Caco-2 (cell line): ENCODE measurements at regions not wholly inside any gene's neighbourhood (a gene's known extent, or its start where the extent isn't known, plus 50 kb on each side); places are given as distances from the start of the nearest gene placed in this dataset.

Source experiments
- BruUV-seq: library from RNA; stranded (reverse); fragments of 400-500 nt; replicated peaks from 2 replicates; lab custom pipeline; 2021; lab: Mats Ljungman, UMichigan
- CTCF ChIA-PET: fragments of 300-600 bp; sonication (Branson Sonifier 250); formaldehyde crosslinking; loops from one replicate; lab custom pipeline; 2022; ENCODE audit warnings: antibody characterized with exemption; lab: Charles Lee
- POLR2A ChIA-PET: fragments of 300-600 bp; sonication (Branson Sonifier 250); formaldehyde crosslinking; loops from one replicate; lab custom pipeline; 2022; ENCODE audit warnings: antibody characterized with exemption; lab: Charles Lee
- DNase-seq, 2 experiments: peaks; one replicate each; pipeline versions ENCODE4 v3.0.0 to v3.0.0-alpha.2; 2020 to 2022
- H3K27me3 ChIP-seq: replicated peaks from 2 replicates; pipeline ENCODE4 v1.6.0; 2011; ENCODE audit warnings: low read length; ENCODE audit not compliant: control insufficient read depth, insufficient read depth
- H3K36me3 ChIP-seq: 2 replicates; pipeline ENCODE4 v1.5.1; 2011; ENCODE audit warnings: low read length; ENCODE audit not compliant: control insufficient read depth, insufficient read depth
- H3K4me1 ChIP-seq: fragments of 250-450 bp; sonication (Bioruptor Pico); 2 replicates; pipeline ENCODE4 v1.5.1; 2020; ENCODE audit warnings: mild to moderate bottlenecking
- H3K4me3 ChIP-seq: 2 replicates; pipeline ENCODE4 v1.5.1; 2011; ENCODE audit warnings: low read depth, mild to moderate bottlenecking, control low read depth, low read length
- H3K9me3 ChIP-seq: fragments of 250-450 bp; sonication (Bioruptor Pico); 2 replicates; pipeline ENCODE4 v1.5.1; 2020; ENCODE audit warnings: mild to moderate bottlenecking, moderate library complexity
- H3K27ac Mint-ChIP-seq: one replicate; pipeline ENCODE4 v1.8.0; 2022; ENCODE audit warnings: mixed read lengths; ENCODE audit not compliant: unreplicated experiment
- H3K27me3 Mint-ChIP-seq: one replicate; pipeline ENCODE4 v1.8.0; 2022; ENCODE audit warnings: mixed read lengths; ENCODE audit not compliant: insufficient read depth, unreplicated experiment
- H3K36me3 Mint-ChIP-seq: one replicate; pipeline ENCODE4 v1.8.0; 2022; ENCODE audit warnings: mild to moderate bottlenecking, mixed read lengths; ENCODE audit not compliant: insufficient read depth, unreplicated experiment
- H3K4me1 Mint-ChIP-seq: one replicate; pipeline ENCODE4 v1.8.0; 2022; ENCODE audit warnings: low read depth, mixed read lengths; ENCODE audit not compliant: unreplicated experiment
- H3K4me3 Mint-ChIP-seq: one replicate; pipeline ENCODE4 v1.8.0; 2022; ENCODE audit warnings: mild to moderate bottlenecking, moderate library complexity, mixed read lengths; ENCODE audit not compliant: unreplicated experiment
- H3K9me3 Mint-ChIP-seq: one replicate; pipeline ENCODE4 v1.8.0; 2022; ENCODE audit warnings: mixed read lengths; ENCODE audit not compliant: unreplicated experiment
- intact Hi-C: fragments of 100-400 bp; cut with micrococcal nuclease; formaldehyde crosslinking; loops from one replicate; pipeline ENCODE4 v1.10.0; 2022; ENCODE audit not compliant: unreplicated experiment
- TF ChIP-seq, protein P1 (sequence below), 2 experiments: fragments of 200-600 bp in 1 of 2; IDR thresholded peaks; 1 replicate in 1 of 2; 2 replicates in 1 of 2; pipeline versions ENCODE4 v1.5.1 to v1.8.0; 2011 to 2022; ENCODE audit warnings: antibody characterized with exemption in 1 of 2, control low read depth in 1 of 2, inconsistent platforms in 1 of 2, low read depth in 1 of 2, low read length in 1 of 2, mild to moderate bottlenecking in 1 of 2, moderate library complexity in 1 of 2; ENCODE audit not compliant: insufficient read depth in 1 of 2, severe bottlenecking in 1 of 2, unreplicated experiment in 1 of 2

DNA sequence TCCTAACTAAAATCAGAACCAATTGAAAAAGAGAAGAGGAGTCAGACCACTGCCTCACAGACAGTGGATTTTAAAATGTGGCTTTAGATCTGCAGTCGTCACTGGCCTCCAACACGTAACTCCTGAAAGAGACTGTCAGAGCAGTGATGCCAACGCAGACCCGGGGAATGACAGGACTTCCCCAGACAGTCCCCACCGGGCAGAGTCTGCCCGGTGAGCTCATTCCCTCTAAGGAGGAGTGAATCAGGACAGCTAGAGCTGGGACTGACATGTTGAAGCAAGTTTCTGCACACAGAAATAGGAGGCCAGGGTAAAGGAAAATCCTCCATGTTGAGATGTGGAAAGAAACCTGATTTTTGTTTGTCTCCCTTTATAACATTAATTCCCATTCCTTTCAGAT lies 105.0 kb downstream of the TES start:
- Mint-ChIP-seq H3K4me3 (no peak overlapping the region), H3K27ac (no peak overlapping the region), H3K4me1 (peaks cover 7% of the 10 kb centered on the region), H3K9me3 (peaks cover 9% of the 10 kb centered on the region), H3K36me3 (no peaks in the 10 kb centered on the region), H3K27me3 (no peaks in the 10 kb centered on the region)
- CTCF ChIA-PET: no interaction called here
- no TSS peak for BruUV-seq
- POLR2A ChIA-PET: no interaction called here
- Histone ChIP-seq H3K27me3 (no peaks in the 10 kb centered on the region), H3K4me3 (no peak overlapping the region), H3K9me3 (no peaks in the 10 kb centered on the region), H3K36me3 (no peaks in the 10 kb centered on the region), H3K4me1 (no peaks in the 10 kb centered on the region)
- TF ChIP-seq, protein P1, sequence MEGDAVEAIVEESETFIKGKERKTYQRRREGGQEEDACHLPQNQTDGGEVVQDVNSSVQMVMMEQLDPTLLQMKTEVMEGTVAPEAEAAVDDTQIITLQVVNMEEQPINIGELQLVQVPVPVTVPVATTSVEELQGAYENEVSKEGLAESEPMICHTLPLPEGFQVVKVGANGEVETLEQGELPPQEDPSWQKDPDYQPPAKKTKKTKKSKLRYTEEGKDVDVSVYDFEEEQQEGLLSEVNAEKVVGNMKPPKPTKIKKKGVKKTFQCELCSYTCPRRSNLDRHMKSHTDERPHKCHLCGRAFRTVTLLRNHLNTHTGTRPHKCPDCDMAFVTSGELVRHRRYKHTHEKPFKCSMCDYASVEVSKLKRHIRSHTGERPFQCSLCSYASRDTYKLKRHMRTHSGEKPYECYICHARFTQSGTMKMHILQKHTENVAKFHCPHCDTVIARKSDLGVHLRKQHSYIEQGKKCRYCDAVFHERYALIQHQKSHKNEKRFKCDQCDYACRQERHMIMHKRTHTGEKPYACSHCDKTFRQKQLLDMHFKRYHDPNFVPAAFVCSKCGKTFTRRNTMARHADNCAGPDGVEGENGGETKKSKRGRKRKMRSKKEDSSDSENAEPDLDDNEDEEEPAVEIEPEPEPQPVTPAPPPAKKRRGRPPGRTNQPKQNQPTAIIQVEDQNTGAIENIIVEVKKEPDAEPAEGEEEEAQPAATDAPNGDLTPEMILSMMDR (IDR thresholded peaks at IDR 0.05; ENCODE audit: insufficient read depth in 1 of 2, low read depth in 1 of 2, low read length in 1 of 2, severe bottlenecking in 1 of 2, unreplicated experiment in 1 of 2): no peak
- no peak for DNase-seq
- intact Hi-C loops: no loop called here

DNA sequence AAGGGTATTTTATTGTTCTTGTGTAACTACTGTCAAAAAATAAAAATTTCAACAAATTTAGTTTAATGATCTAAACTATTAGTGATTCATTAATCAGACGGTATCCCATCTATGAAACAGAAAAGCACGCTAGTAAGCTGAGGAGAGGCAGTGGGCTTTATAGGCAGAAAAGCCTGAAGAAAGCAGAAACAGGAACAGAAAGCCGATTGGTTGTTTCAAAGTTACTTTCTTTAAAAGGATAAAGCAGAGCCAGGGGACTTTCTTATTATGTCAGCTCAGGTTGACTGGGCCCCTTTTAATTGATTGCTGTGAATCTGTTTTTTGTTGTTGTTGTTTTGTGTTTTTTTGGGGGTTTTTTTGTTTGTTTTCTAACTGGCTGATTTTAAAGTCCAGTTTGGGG lies 105.5 kb downstream of the TES start:
- POLR2A ChIA-PET: no interaction called here
- H3K4me3 Mint-ChIP-seq: no peak overlapping the region

DNA sequence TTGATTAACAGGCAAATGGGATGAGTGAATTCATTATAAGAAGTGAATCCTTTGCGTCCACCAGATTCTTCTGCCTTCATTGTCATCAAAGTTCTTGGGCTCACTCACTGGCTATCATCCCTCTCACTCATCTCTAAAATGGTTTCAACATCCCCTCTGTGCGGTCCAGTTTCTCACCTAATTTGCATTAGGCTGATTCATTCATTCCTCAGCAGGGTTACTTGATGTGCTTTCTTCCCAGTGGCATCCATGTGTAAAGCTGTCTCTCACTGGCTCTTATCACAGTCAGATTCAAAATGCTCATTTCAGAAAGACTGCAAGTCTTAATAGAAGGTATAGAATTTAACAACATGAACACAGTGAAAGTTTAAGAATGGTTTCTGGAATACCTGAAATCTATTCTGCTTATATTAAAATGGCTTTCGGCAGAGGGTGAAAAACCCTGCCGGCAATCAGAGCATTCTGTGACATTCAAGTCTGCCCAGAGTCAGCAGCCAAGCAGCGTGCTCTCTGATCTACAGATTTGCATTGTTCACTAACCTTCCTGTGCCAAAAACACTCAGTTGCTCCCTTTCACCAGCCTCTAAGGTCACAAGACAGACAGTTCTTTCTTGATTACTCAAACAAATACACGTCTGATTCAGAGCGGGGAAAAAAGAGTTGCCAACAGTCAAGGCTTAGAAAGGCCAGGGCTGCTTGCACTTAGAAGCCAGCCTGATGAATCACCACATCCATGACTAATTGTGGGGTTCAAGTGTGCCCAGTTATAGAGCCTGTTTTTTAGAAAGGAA lies 106.7 kb downstream of the TES start:
- Histone ChIP-seq H3K36me3 (no peaks in the 10 kb centered on the region), H3K4me3 (no peak overlapping the region), H3K27me3 (no peaks in the 10 kb centered on the region), H3K4me1 (no peaks in the 10 kb centered on the region), H3K9me3 (no peaks in the 10 kb centered on the region)
- H3K36me3 Mint-ChIP-seq: no peaks in the 10 kb centered on the region
- H3K4me3 Mint-ChIP-seq: no peak overlapping the region
- no peak for DNase-seq
- intact Hi-C loops: no loop called here
- TF ChIP-seq, protein P1 (IDR thresholded peaks at IDR 0.05; ENCODE audit: insufficient read depth in 1 of 2, low read depth in 1 of 2, low read length in 1 of 2, severe bottlenecking in 1 of 2, unreplicated experiment in 1 of 2): no peak
- ChIA-PET CTCF (no interaction called here), POLR2A (no interaction called here)
- no peak overlapping the region for H3K27ac Mint-ChIP-seq
- H3K9me3 Mint-ChIP-seq: peaks cover 9% of the 10 kb centered on the region
- H3K4me1 Mint-ChIP-seq: peaks cover 7% of the 10 kb centered on the region
- no TSS peak for BruUV-seq
- no peaks in the 10 kb centered on the region for H3K27me3 Mint-ChIP-seq

More for the DNA sequence above, 105.5 kb downstream of the TES start:
- H3K36me3 Mint-ChIP-seq: no peaks in the 10 kb centered on the region
- Histone ChIP-seq H3K9me3 (no peaks in the 10 kb centered on the region), H3K4me1 (no peaks in the 10 kb centered on the region), H3K4me3 (no peak overlapping the region), H3K36me3 (no peaks in the 10 kb centered on the region), H3K27me3 (no peaks in the 10 kb centered on the region)
- no peak overlapping the region for H3K27ac Mint-ChIP-seq
- no TSS peak for BruUV-seq
- TF ChIP-seq, protein P1 (IDR thresholded peaks at IDR 0.05; ENCODE audit: insufficient read depth in 1 of 2, low read depth in 1 of 2, low read length in 1 of 2, severe bottlenecking in 1 of 2, unreplicated experiment in 1 of 2): no peak
- DNase-seq: no peak
- intact Hi-C loops: no loop called here
- H3K9me3 Mint-ChIP-seq: peaks cover 9% of the 10 kb centered on the region
- H3K4me1 Mint-ChIP-seq: peaks cover 7% of the 10 kb centered on the region
- H3K27me3 Mint-ChIP-seq: no peaks in the 10 kb centered on the region
- CTCF ChIA-PET: no interaction called here
